HG03558 (cell line): ENCODE measurements at regions not wholly inside any gene's neighbourhood (a gene's known extent, or its start where the extent isn't known, plus 50 kb on each side); places are given as distances from the start of the nearest gene placed in this dataset.

ENCODE experiments used
- ATAC-seq: cut with Tn5 transposase; IDR thresholded peaks from one replicate; pipeline ENCODE4 v1.9.1; 2021; ENCODE audit warnings: moderate number of reproducible peaks; ENCODE audit not compliant: unreplicated experiment; ENCODE audit errors: extremely low read depth

- ATAC-seq: no peak
These were observed 400.6 kb downstream of the HDGFL1 start for GRCh38 chr6:22970004-22970403.

DNA sequence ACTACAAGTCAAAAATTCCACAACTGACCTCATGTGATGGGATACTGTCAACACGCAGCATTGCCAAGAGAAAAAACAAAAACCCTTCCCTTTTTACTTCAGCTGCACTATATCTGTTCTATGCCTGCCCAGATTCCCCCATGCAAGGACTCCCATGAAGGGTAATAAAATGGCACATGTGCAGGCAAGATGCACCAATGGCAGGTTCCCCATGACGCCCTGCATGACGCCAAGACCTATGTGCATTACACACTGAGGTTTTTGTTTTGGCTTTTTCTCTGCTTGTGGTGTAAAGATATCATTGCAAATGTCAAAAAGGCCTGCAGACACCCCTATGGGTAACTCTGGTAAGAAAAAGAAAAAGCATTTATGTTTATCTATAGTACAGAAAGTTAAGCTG is 403.4 kb downstream of the HDGFL1 start:
- no peak for ATAC-seq

GRCh38 chr6:22975079-22975478 is 405.7 kb downstream of the HDGFL1 start:
- no peak for ATAC-seq

GRCh38 chr6:22980446-22980845 is 411.1 kb downstream of the HDGFL1 start:
- ATAC-seq: no peak

GRCh38 chr6:23002044-23002619 is 432.8 kb downstream of the HDGFL1 start:
- ATAC-seq: no peak

- no peak for ATAC-seq
These were observed 434.5 kb downstream of the HDGFL1 start for GRCh38 chr6:23003671-23004467.

- no peak for ATAC-seq
These were observed 437.3 kb downstream of the HDGFL1 start for GRCh38 chr6:23006656-23007055.

DNA sequence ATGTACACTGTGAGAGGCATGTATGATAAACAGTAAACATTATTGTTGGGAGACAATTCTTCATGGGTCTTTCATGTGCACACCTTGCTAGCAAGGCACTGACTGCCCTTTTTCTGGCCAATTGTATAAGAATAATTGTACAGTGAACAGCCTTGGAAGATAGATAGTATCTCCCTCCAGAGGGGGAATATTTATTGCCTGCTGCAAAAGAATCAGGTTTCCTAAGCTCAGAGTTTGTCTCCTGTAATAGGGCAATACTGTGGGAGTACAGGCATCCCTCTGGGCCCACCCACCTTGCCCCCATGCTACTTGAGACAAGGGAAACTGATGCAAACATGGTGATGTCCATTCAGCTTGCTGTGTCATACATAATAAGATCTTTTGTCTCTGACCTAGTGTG is 442.2 kb downstream of the HDGFL1 start:
- no peak for ATAC-seq

- ATAC-seq: no peak
These were observed 444.4 kb downstream of the HDGFL1 start for GRCh38 chr6:23013776-23014175.

- ATAC-seq: no peak
These were observed 447.3 kb downstream of the HDGFL1 start for GRCh38 chr6:23016696-23017095.

DNA sequence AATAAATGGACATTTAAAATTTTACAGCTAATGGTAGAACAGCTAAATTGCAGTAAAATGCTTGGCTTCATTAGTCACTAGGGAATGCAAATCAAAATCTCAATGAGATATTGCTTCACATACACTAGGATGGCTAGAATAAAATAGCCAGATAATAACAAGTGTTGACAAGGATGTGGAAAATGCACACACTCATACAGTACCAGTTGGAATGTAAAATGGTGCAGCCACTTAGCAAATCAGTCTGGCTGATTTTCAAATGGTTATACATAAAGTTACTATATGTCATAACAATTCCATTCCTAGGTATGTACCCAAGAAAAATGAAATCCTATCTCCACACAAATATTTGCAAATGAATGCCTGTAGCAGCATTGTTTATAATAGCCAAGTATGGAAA is 452.1 kb downstream of the HDGFL1 start:
- no peak for ATAC-seq

GRCh38 chr6:23027281-23027680 is 457.9 kb downstream of the HDGFL1 start:
- ATAC-seq: no peak

GRCh38 chr6:23031986-23032385 is 462.6 kb downstream of the HDGFL1 start:
- no peak for ATAC-seq

- ATAC-seq: no peak
These were observed 465.6 kb downstream of the HDGFL1 start for GRCh38 chr6:23034926-23035325.

GRCh38 chr6:23036406-23036983 is 467.1 kb downstream of the HDGFL1 start:
- ATAC-seq: no peak

GRCh38 chr6:23040899-23041298 is 471.5 kb downstream of the HDGFL1 start:
- ATAC-seq: no peak

DNA sequence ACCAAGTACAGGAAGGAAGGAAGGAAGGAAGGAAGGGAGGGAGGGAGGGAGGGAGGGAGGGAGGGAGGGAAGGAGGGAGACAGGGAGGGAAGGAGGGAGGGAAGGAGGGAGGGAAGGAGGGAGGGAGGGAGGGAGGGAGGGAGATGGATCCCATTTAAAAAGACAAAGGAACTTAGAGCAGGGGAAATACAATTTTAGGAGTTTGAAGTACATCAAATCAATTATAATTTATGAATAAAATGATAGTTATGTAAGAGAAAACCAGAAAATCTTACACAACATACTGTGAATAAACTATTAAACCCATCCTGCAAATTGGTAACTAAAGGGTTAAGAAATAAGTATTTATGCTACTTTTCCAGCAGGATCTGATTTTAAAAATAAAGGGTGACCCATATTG is 475.9 kb downstream of the HDGFL1 start:
- no peak for ATAC-seq

DNA sequence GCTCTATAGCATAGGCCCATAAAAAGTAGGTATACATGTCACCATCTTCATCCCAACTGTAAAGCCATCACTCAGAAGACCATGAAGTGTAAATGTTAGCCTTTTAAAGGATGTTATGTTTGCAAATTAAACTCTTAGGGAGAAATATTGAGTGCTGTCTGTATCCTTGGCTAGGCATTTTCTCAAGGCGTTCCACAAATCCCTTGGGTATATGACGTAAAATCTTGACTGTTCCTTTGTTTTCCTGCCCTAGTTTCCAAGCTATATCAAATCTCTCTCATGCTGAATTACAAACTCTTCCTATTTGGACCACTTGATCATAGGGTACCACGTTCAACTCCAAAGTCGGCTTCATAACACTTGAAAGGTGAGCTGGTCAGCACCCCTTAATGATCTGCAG is 486.2 kb downstream of the HDGFL1 start:
- no peak for ATAC-seq

- ATAC-seq: no peak
These were observed 504.5 kb downstream of the HDGFL1 start for GRCh38 chr6:23073821-23074220.

- ATAC-seq: no peak
These were observed 508.4 kb downstream of the HDGFL1 start for GRCh38 chr6:23077772-23078171.

DNA sequence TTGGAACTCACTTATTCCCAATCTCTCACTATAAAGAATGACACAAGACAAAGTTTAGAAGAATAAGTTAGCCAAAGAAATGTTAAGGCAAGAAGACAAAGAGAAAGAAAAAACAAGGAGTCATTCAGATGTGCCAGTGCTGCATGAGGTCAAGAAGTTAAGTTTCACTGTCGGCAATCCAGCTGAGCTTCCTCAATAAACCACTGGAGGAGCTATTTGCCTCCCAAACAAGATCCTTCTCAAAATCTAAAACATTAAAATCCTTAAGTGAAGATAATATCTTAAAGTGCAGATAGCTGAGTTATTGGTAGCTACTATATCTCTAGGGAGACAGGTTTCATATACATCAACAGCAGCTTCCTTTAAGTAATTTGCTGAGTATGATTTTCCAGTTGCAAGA is 512.3 kb downstream of the HDGFL1 start:
- ATAC-seq: no peak

- no peak for ATAC-seq
These were observed 516.7 kb downstream of the HDGFL1 start for GRCh38 chr6:23086100-23086499.
